ENCODE measurements at regions not wholly inside any gene's neighbourhood (a gene's known extent, or its start where the extent isn't known, plus 50 kb on each side); places are given as distances from the start of the nearest gene placed in this dataset.
"Not testable (repeated sequence)": the region's sequence is repeated elsewhere in the genome, so short reads cannot be mapped to it uniquely, and the experiment has no call there.

DNA sequence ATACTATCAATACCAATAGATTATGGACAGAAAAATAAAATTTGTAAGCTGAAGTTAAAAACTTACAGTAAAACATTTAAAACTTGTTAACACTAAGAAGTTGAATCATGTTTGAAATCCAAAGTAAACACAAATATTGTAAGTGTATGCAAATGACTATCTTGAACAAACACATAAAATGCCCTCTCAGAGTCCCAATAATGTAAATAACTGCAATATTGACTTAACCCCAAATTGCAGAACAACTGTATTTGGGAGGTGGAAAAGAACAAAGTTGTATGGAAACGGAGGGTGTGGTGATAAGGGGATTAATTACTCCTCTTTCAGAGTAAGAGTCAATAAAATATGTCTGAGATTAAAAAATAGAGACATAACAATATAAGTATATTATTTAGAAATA, 140.0 kb upstream of the NOL4 start:
- Mint-ChIP-seq H3K36me3 (ENCODE audit: low read depth) (no peaks in the 10 kb centered on the region), H3K9me3 (no peaks in the 10 kb centered on the region), H3K4me1 (no peaks in the 10 kb centered on the region), H3K4me3 (no peak overlapping the region), H3K27ac (no peak overlapping the region), H3K27me3 (no peaks in the 10 kb centered on the region)
- ChIA-PET POLR2A (no interaction called here), CTCF (no interaction called here)
- no peak for DNase-seq

DNA sequence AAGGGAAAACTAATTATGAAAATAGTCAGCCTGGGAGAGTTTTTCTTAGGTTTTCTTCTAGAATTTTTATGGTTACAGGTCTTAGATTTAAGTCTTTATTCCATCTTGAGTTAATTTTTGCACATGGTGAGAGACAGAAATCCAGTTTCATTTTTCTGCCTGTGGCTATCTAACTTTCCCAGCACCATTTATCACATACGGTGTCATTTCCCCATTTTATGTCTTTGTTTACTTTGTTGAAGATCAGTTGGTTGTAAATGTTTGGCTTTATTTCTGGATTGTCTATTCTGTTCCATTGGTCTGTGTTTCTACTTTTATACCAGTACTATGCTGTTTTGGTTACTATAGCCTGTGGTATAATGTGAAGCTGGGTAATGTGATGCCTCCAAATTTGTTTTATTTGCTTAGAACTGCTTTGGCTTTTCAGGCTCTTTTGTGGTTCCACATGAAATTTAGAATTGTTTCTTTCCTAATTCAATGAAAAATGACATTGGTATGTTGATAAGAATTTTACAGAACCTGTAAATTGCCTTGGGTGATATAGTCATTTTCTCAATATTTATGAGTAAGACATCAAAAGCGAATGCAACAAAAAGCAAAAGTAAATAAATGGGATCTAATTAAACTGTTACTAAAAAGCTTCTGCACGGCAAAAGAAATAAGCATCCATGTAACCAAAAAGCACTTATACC, 146.1 kb upstream of the NOL4 start:
- DNase-seq: no peak
- Mint-ChIP-seq H3K9me3 (no peaks in the 10 kb centered on the region), H3K27ac (no peak overlapping the region), H3K4me1 (no peaks in the 10 kb centered on the region), H3K27me3 (no peaks in the 10 kb centered on the region), H3K4me3 (no peak overlapping the region), H3K36me3 (ENCODE audit: low read depth) (no peaks in the 10 kb centered on the region)
- POLR2A ChIA-PET: no interaction called here
- CTCF ChIA-PET: no interaction called here

DNA sequence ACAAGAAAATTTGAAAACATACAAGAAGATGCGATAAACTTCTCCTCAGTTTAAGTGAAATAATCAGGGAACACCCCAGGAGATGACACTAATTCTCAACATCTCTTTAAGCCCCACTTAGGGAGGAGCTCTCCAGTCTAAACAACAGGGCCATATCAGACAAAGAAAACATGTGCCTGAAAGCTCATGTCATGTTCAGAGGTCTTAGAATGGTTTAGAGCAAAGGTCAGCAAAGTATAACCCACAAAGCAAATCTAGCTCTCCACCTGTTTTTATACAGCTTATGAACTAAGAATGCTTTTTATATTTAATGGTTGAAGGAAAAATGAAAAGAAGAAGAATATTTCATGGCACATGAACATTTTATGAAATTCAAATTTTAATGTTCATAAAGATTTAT, 155.6 kb upstream of the NOL4 start:
- H3K9me3 Mint-ChIP-seq: no peaks in the 10 kb centered on the region
- ChIA-PET CTCF (no interaction called here), POLR2A (no interaction called here)
- no peak overlapping the region for H3K27ac Mint-ChIP-seq
- no peaks in the 10 kb centered on the region for H3K27me3 Mint-ChIP-seq
- H3K4me3 Mint-ChIP-seq: no peak overlapping the region
- H3K36me3 Mint-ChIP-seq (ENCODE audit: low read depth): no peaks in the 10 kb centered on the region
- no peaks in the 10 kb centered on the region for H3K4me1 Mint-ChIP-seq
- no peak for DNase-seq

DNA sequence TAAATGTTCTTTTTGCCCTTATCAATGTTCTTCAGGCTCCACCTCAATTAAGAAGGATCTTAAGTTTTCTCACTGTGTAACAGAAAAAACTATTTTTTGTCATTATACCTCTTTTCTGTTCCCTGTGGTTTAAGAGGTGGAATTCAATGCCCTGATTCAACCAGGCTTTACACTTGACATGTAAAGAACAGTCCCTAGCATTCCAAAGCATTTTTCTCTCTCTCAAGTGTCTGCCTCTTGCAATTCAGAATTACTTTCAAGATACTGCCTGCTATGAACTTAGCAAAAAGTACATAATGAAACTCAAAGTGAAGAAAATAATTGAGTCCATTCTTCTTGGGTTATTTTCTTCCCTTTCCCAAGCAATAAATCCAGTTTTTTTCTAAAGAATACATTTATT, 160.6 kb upstream of the NOL4 start:
- no peak overlapping the region for H3K4me3 Mint-ChIP-seq
- ChIA-PET CTCF (no interaction called here), POLR2A (no interaction called here)
- no peaks in the 10 kb centered on the region for H3K4me1 Mint-ChIP-seq
- H3K36me3 Mint-ChIP-seq (ENCODE audit: low read depth): no peaks in the 10 kb centered on the region
- H3K27ac Mint-ChIP-seq: no peak overlapping the region
- no peaks in the 10 kb centered on the region for H3K27me3 Mint-ChIP-seq
- H3K9me3 Mint-ChIP-seq: no peaks in the 10 kb centered on the region
- DNase-seq: no peak

DNA sequence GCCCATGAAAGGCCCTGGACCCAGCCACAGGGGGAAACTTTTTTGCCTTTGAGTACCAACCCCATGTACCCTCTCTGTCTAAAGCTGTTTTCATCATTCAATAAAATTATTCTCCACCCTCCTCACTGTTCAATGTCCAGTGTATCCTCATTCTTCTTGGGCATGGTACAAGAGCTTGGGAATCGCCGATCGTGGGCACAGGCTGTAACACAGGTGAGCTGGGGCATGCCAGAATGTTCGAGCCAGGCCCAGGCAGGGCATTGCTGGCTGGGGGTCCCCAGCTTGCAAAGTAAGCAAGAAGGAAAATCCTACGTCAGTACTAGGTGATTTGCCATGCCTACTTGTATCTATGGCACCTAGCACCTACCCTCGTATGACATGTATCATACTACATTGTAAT, 162.1 kb upstream of the NOL4 start:
- DNase-seq: no peak
- Mint-ChIP-seq H3K4me3 (no peak overlapping the region), H3K27me3 (no peaks in the 10 kb centered on the region), H3K36me3 (ENCODE audit: low read depth) (no peaks in the 10 kb centered on the region), H3K27ac (no peak overlapping the region), H3K4me1 (no peaks in the 10 kb centered on the region), H3K9me3 (no peaks in the 10 kb centered on the region)
- ChIA-PET CTCF (no interaction called here), POLR2A (no interaction called here)

DNA sequence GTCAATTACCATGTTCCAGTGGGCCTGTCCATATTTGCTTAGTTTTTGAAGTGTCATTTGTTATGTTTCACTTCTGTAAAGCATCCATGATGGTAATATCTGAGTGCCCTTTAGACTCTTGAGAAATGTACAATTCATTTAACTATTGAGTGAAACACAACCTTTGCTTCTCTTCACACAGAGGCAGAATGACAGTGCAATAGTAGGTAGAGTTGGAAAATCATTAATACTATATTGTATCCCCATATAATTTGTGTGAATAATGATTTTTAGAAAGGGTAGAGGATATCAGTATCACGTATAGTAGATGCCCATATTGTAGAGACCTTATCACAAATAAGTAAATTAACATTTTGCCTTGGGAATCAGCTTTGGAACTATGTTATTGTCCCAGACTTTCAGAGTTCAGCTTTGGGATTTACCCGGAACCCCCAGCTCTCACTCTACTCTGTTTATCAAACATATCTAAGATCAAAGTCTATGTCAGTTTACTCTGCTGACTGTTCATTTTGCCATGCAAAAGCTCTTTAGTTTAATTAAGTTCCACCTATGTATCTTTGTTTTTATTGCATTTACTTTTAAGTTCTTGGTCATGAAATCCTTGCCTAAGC, 172.7 kb upstream of the NOL4 start:
- ChIA-PET POLR2A (no interaction called here), CTCF (interaction anchor here (0.6 kb wide), 1 partner anchor 35 kb away, joined by 3 read pairs; no protein-coding TSS in a partner anchor)
- Mint-ChIP-seq H3K4me3 (no peak overlapping the region), H3K27ac (no peak overlapping the region), H3K9me3 (no peaks in the 10 kb centered on the region), H3K36me3 (ENCODE audit: low read depth) (no peaks in the 10 kb centered on the region), H3K4me1 (no peaks in the 10 kb centered on the region), H3K27me3 (no peaks in the 10 kb centered on the region)
- no peak for DNase-seq

DNA sequence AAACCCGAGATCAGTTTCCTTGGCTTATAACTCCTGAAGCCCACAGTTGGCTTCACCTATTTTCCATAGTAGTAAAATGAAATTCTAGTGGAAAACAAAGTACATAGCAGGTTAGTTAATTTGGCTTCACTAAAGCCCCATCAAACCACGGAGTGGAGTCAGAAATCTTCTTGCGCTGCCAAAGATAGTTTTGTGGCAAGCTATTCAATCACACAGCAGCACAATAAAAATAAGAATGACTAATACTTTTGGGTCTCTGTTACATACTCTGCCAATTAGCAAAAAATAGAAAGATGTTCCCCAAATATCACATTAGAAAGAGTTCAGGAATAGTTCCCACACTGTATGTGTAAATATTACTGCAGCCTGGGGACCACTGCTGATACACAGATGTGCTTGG, 175.2 kb upstream of the NOL4 start:
- no peak overlapping the region for H3K4me3 Mint-ChIP-seq
- no peaks in the 10 kb centered on the region for H3K27me3 Mint-ChIP-seq
- DNase-seq: no peak
- no peaks in the 10 kb centered on the region for H3K4me1 Mint-ChIP-seq
- CTCF ChIA-PET: no interaction called here
- no peak overlapping the region for H3K27ac Mint-ChIP-seq
- POLR2A ChIA-PET: no interaction called here
- no peaks in the 10 kb centered on the region for H3K36me3 Mint-ChIP-seq (ENCODE audit: low read depth)
- no peaks in the 10 kb centered on the region for H3K9me3 Mint-ChIP-seq

DNA sequence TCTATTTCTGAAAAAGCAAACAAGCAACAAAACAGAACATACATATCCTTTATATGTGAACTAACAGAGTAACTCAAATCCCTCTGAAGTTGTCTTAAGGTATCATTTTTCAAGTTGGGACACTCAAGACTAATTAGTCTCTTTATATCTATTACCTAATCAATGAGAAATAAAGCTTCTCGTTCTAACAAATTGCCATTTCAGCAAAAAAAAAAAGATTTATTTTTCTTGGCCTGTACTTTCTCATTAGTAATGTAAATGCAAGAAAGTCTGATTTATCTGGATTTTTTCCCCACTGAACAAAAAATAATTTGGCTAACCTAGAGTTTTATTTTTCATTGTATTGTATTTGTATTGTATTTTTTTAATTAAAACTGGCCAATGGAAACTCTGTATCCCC, 176.1 kb upstream of the NOL4 start:
- POLR2A ChIA-PET: no interaction called here
- H3K27ac Mint-ChIP-seq: no peak overlapping the region
- H3K36me3 Mint-ChIP-seq (ENCODE audit: low read depth): no peaks in the 10 kb centered on the region
- H3K4me3 Mint-ChIP-seq: no peak overlapping the region
- CTCF ChIA-PET: no interaction called here
- no peaks in the 10 kb centered on the region for H3K9me3 Mint-ChIP-seq
- no peaks in the 10 kb centered on the region for H3K4me1 Mint-ChIP-seq
- no peaks in the 10 kb centered on the region for H3K27me3 Mint-ChIP-seq
- no peak for DNase-seq

DNA sequence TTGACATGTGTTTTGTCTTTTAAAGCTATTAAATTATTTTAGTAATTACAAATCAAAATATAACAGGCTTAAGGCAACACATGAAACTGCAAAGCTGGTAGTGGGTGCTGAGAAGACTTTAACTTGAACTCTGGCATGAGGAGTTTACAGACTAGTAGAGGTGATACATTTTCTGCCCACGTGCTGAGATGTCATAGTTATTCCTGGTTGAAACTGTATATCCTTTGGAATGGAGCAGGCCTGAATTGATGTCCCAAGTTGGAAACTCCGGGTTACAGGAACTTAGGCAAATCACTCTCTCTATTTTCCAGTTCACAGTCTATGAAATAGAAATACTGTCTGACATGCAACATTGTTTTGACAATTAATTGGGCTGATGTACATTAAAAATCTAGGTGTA, 177.1 kb upstream of the NOL4 start:
- POLR2A ChIA-PET: no interaction called here
- DNase-seq: no peak

DNA sequence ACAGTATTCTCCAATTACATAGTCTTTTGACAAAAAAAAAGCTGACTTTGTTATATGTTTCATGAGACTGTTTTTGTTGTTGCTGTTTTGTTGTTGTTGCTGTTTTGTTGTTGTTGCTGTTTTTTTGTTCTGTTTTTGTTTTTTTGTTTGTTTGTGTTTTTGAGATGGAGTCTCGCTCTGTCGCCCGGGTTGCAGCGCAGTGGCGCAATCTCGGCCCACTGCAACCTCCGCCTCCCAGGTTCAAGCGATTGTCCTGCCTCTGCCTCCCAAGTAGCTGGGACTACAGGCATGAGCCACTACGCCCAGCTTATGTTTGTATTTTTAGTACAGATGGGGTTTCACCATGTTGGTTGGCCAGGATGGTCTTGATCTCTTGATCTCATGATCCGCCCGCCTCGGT, 182.8 kb upstream of the NOL4 start:
- CTCF ChIA-PET; H3K27me3 Mint-ChIP-seq; H3K4me3 Mint-ChIP-seq; H3K27ac Mint-ChIP-seq; H3K36me3 Mint-ChIP-seq (ENCODE audit: low read depth); H3K9me3 Mint-ChIP-seq; H3K4me1 Mint-ChIP-seq; DNase-seq; POLR2A ChIA-PET: not testable (repeated sequence)

More for the DNA sequence above, 177.1 kb upstream of the NOL4 start:
- no peaks in the 10 kb centered on the region for H3K4me1 Mint-ChIP-seq
- CTCF ChIA-PET: no interaction called here
- no peaks in the 10 kb centered on the region for H3K36me3 Mint-ChIP-seq (ENCODE audit: low read depth)
- no peak overlapping the region for H3K27ac Mint-ChIP-seq
- H3K27me3 Mint-ChIP-seq: no peaks in the 10 kb centered on the region
- no peaks in the 10 kb centered on the region for H3K9me3 Mint-ChIP-seq
- H3K4me3 Mint-ChIP-seq: no peak overlapping the region

DNA sequence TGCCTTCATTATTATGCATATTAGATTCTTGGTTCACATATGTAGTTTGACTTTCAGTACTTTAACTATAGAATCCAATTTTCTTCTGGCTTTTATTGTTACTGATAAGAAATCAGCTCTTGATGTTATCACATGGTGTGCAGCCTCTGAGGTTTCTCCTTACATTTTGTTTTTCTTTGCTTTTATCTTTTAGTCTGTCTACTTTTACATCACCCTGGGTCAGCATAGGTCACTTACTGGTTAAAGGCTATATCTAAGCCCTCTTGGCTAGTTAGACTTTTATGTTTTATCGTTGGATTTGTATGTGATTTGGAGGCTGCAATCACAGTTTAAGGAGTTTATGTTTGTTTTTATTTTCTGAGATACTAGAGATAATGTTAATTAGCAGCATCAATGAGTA, 187.2 kb upstream of the NOL4 start:
- Mint-ChIP-seq H3K36me3 (ENCODE audit: low read depth) (no peaks in the 10 kb centered on the region), H3K9me3 (peaks cover 4% of the 10 kb centered on the region), H3K4me3 (no peak overlapping the region), H3K27me3 (no peaks in the 10 kb centered on the region), H3K4me1 (no peaks in the 10 kb centered on the region), H3K27ac (no peak overlapping the region)
- ChIA-PET POLR2A (no interaction called here), CTCF (no interaction called here)
- no peak for DNase-seq

DNA sequence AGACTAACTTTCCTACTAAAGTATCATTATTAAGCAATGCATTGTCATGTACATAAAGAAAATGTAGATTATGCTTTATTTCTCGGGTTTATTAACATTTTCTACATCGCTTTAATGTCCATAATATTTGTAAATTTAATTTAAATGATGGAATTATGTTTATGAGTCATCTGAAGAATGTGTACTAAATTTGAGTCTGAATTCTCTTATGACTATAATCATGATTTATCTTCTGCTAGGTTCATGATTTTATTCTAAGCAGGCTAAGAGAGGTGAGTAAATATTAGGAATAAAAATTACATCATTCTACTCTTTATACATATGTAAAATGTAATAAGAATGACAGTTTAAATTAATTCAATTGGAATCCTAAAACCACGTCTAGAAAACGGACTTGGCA, 206.3 kb upstream of the NOL4 start:
- H3K27me3 Mint-ChIP-seq: no peaks in the 10 kb centered on the region
- CTCF ChIA-PET: interaction anchor here (0.6 kb wide), 1 partner anchor 734 kb away, joined by 3 read pairs; no protein-coding TSS in a partner anchor
- no peak overlapping the region for H3K27ac Mint-ChIP-seq
- no peak overlapping the region for H3K4me3 Mint-ChIP-seq
- H3K9me3 Mint-ChIP-seq: peaks cover 12% of the 10 kb centered on the region
- POLR2A ChIA-PET: no interaction called here
- H3K36me3 Mint-ChIP-seq (ENCODE audit: low read depth): no peaks in the 10 kb centered on the region
- no peak for DNase-seq
- H3K4me1 Mint-ChIP-seq: no peaks in the 10 kb centered on the region

DNA sequence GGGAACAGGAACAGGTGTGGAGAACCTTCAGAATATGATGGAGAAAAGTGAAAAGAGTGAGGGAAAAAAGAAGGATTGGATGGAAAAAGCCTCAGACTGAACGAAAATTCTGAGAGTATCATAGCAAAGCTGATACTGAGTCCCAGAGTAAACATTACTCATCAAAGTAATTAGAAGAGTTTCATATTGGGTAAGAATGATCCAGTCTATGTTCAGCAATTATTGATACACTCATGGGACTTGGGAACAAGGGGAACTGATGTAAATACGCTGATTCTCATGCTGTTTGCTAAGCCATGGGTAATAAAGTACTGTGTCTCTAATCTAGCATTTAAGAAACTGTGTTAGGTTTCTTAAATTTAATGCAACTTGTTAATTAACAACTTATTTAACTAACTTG, 219.9 kb upstream of the NOL4 start:
- Mint-ChIP-seq H3K4me3 (no peak overlapping the region), H3K4me1 (no peaks in the 10 kb centered on the region)

DNA sequence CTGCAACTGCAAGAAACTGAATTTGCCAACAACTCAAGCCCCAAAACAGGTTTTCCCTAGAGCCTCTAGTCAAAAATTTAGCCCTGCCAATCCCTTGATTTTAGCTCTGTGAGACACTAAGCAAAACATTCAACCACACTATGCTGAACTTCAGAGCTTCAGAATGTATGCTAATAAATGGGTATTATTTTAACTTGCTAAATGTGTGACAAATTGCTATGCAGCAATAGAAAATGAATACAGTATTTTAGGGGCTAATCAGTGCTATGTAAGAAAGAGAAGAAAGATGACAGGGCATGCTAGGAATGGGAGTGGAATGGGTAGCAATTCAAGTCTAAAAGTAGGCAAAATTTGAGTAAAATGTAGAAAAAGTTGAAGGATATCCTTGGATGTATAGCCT, 223.9 kb upstream of the NOL4 start:
- no peak overlapping the region for H3K4me3 Mint-ChIP-seq
- H3K36me3 Mint-ChIP-seq (ENCODE audit: low read depth): no peaks in the 10 kb centered on the region
- no peaks in the 10 kb centered on the region for H3K4me1 Mint-ChIP-seq

More for the DNA sequence above, 219.9 kb upstream of the NOL4 start:
- CTCF ChIA-PET: no interaction called here
- Mint-ChIP-seq H3K27me3 (no peaks in the 10 kb centered on the region), H3K27ac (no peak overlapping the region), H3K9me3 (no peaks in the 10 kb centered on the region), H3K36me3 (ENCODE audit: low read depth) (no peaks in the 10 kb centered on the region)
- DNase-seq: no peak
- POLR2A ChIA-PET: no interaction called here

More for the DNA sequence above, 223.9 kb upstream of the NOL4 start:
- no peak overlapping the region for H3K27ac Mint-ChIP-seq
- CTCF ChIA-PET: no interaction called here
- H3K9me3 Mint-ChIP-seq: no peaks in the 10 kb centered on the region
- POLR2A ChIA-PET: no interaction called here
- H3K27me3 Mint-ChIP-seq: no peaks in the 10 kb centered on the region
- DNase-seq: no peak

All from activated CD4-positive, alpha-beta T cell treated with anti-CD3 and anti-CD28 coated beads, Interleukin-2, amount 10 ng/mL, durations not matched to agents 7 days and 5 days (primary cell).